OCI-LY3 (cell line): ENCODE measurements at regions not wholly inside any gene's neighbourhood (a gene's known extent, or its start where the extent isn't known, plus 50 kb on each side); places are given as distances from the start of the nearest gene placed in this dataset.

Experiments used
- H2AFZ ChIP-seq: fragments of 200-600, 300-600 bp; shearing (Covaris generic); 2 replicates; pipeline ENCODE4 v1.6.0; 2014; ENCODE audit warnings: antibody characterized with exemption, low read depth, low read length
- H3K27ac ChIP-seq: fragments of 200-600, 300-600 bp; sonication (generic); 2 replicates; pipeline ENCODE4 v1.5.1; 2014; ENCODE audit warnings: mild to moderate bottlenecking, low read length, moderate library complexity, mixed read lengths
- H3K27me3 ChIP-seq: fragments of 200-600, 300-600 bp; sonication (generic); 2 replicates; pipeline ENCODE4 v1.6.1; 2014; ENCODE audit warnings: low read depth, low read length, mixed read lengths
- H3K36me3 ChIP-seq: fragments of 200-600, 300-600 bp; sonication (generic); replicated peaks from 2 replicates; pipeline ENCODE3; 2014; ENCODE audit warnings: low read depth, low read length, mixed read lengths
- H3K4me1 ChIP-seq: fragments of 300-600, 200-600 bp; sonication (generic); 2 replicates; pipeline ENCODE4 v1.6.1; 2014; ENCODE audit warnings: low read length, mixed read lengths
- H3K4me2 ChIP-seq: fragments of 200-600, 300-600 bp; sonication (generic); 2 replicates; pipeline ENCODE4 v1.6.1; 2014; ENCODE audit warnings: low read length, mixed read lengths
- H3K4me3 ChIP-seq: fragments of 300-600, 200-600 bp; sonication (generic); 2 replicates; pipeline ENCODE4 v1.5.1; 2014; ENCODE audit warnings: antibody characterized with exemption, mild to moderate bottlenecking, low read length, moderate library complexity
- H3K79me2 ChIP-seq: fragments of 300-600, 200-600 bp; shearing (Covaris generic); 2 replicates; pipeline ENCODE4 v1.6.1; 2014; ENCODE audit warnings: mild to moderate bottlenecking, low read length, mixed read lengths
- H3K9ac ChIP-seq: fragments of 300-600, 200-600 bp; shearing (Covaris generic); 2 replicates; pipeline ENCODE4 v1.6.0; 2014; ENCODE audit warnings: mild to moderate bottlenecking, low read length, moderate library complexity
- H3K9me3 ChIP-seq: fragments of 200-600, 300-600 bp; shearing (Covaris generic); 2 replicates; pipeline ENCODE4 v1.6.1; 2014; ENCODE audit warnings: low read length, mixed read lengths; ENCODE audit not compliant: insufficient read depth
- H4K20me1 ChIP-seq: fragments of 200-600, 300-600 bp; sonication (generic); 2 replicates; pipeline ENCODE4 v1.6.1; 2016; ENCODE audit warnings: low read length, mixed read lengths; ENCODE audit not compliant: insufficient read depth
- CTCF ChIP-seq: fragments of 200-600, 300-600 bp; sonication (generic); IDR thresholded peaks from 2 replicates; pipeline ENCODE4 v1.5.1; 2014; ENCODE audit warnings: antibody characterized with exemption, low read length, low read depth
- EZH2phosphoT487 ChIP-seq: fragments of 200-600 bp; shearing (Covaris generic); IDR thresholded peaks from 2 replicates; pipeline ENCODE4 v1.6.1; 2018; ENCODE audit warnings: antibody characterized with exemption, mixed run types, low read depth

DNA sequence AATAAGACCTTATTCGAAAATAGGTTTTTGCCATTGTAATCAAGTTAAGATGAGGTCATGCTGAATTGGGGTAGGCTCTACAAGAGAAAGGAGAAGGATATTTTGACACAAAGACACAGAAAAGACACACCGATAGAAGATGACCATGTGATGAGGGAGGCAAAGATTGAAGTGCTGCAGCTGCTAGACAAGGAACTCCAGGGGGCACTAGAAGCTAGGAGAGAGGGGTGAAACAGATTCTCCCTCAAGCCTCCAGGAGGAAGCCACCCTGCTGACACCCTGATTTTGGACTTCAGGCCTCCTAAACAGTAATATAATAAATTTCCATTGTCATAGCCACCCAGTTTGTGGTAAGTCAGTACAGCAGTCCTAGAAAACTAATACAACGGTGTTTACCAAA lies 506.8 kb upstream of the CAMK1G start:
- Histone ChIP-seq H3K4me1 (peaks cover 5% of the 10 kb centered on the region), H3K4me3 (no peak overlapping the region), H3K27ac (no peak overlapping the region), H4K20me1 (no peaks in the 10 kb centered on the region), H3K9ac (no peak overlapping the region), H3K79me2 (no peaks in the 10 kb centered on the region), H3K9me3 (no peaks in the 10 kb centered on the region), H2AFZ (0 out of 2 replicates have a peak overlapping the region, but pooled peaks have one; percentile 32), H3K36me3 (no peaks in the 10 kb centered on the region), H3K27me3 (peaks cover 9% of the 10 kb centered on the region; the same call in 1 of the 2 replicates), H3K4me2 (peak overlapping the region; percentile 31)
- TF ChIP-seq EZH2phosphoT487 (no peak), CTCF (peak; percentile 92)

- peaks cover 9% of the 10 kb centered on the region for H3K4me1 ChIP-seq
- H2AFZ ChIP-seq = no peak overlapping the region
- H3K79me2 ChIP-seq = no peaks in the 10 kb centered on the region
- H3K9ac ChIP-seq = no peak overlapping the region
- H3K27ac ChIP-seq = no peak overlapping the region
- TF ChIP-seq EZH2phosphoT487 (no peak), CTCF (no peak)
- H3K36me3 ChIP-seq = no peaks in the 10 kb centered on the region
- H3K9me3 ChIP-seq = no peaks in the 10 kb centered on the region
- no peak overlapping the region for H3K4me2 ChIP-seq
- no peak overlapping the region for H3K4me3 ChIP-seq
- H4K20me1 ChIP-seq = no peaks in the 10 kb centered on the region
- H3K27me3 ChIP-seq = no peaks in the 10 kb centered on the region; the same call in 1 of the 2 replicates
Measured at GRCh38 chr1:209080170-209080781, 503.2 kb upstream of the CAMK1G start.

- no peaks in the 10 kb centered on the region for H3K36me3 ChIP-seq
- H3K4me1 ChIP-seq = peaks cover 28% of the 10 kb centered on the region
- TF ChIP-seq EZH2phosphoT487 (no peak), CTCF (no peak)
- H3K4me3 ChIP-seq = peak overlapping the region; percentile 30
- peak overlapping the region; percentile 56 for H3K27ac ChIP-seq
- H3K27me3 ChIP-seq = peaks cover 5% of the 10 kb centered on the region; the same call in 1 of the 2 replicates
- 0 out of 2 replicates have a peak overlapping the region, but pooled peaks have one; percentile 47 for H2AFZ ChIP-seq
- H3K79me2 ChIP-seq = no peaks in the 10 kb centered on the region
- no peaks in the 10 kb centered on the region for H3K9me3 ChIP-seq
- H3K9ac ChIP-seq = no peak overlapping the region
- H4K20me1 ChIP-seq = no peaks in the 10 kb centered on the region
- peak overlapping the region; percentile 73 for H3K4me2 ChIP-seq
Measured at GRCh38 chr1:209086486-209087192, 496.9 kb upstream of the CAMK1G start.

DNA sequence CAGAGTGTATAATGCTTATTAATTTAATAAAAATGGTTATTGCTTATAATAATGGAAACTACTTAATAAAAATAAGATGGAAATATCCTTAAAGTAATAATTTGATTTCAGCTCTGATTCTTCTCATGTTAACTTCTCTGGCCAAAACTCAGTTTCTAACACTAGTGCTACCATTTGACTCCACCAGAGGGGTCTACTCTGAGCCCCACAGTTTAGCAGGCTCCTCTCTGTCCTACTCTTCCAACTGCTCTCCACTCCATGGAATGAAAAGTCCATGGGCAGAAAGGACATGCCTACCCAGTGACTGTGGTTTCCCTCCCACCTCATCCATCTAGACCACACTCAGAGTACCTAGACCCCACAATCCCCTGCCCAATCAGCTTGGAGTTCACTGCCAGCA lies 489.1 kb upstream of the CAMK1G start:
- Histone ChIP-seq H3K27ac (no peak overlapping the region), H3K9ac (no peak overlapping the region), H3K4me1 (peaks cover 16% of the 10 kb centered on the region), H3K79me2 (no peaks in the 10 kb centered on the region), H3K4me3 (no peak overlapping the region), H3K9me3 (no peaks in the 10 kb centered on the region), H3K4me2 (no peak overlapping the region), H4K20me1 (no peaks in the 10 kb centered on the region), H3K27me3 (0 out of 2 replicates have a peak, but pooled peaks cover 5% of the 10 kb centered on the region), H2AFZ (no peak overlapping the region), H3K36me3 (no peaks in the 10 kb centered on the region)
- TF ChIP-seq CTCF (no peak), EZH2phosphoT487 (no peak)
